ENCODE measurements at regions not wholly inside any gene's neighbourhood (a gene's known extent, or its start where the extent isn't known, plus 50 kb on each side); places are given as distances from the start of the nearest gene placed in this dataset.

DNA sequence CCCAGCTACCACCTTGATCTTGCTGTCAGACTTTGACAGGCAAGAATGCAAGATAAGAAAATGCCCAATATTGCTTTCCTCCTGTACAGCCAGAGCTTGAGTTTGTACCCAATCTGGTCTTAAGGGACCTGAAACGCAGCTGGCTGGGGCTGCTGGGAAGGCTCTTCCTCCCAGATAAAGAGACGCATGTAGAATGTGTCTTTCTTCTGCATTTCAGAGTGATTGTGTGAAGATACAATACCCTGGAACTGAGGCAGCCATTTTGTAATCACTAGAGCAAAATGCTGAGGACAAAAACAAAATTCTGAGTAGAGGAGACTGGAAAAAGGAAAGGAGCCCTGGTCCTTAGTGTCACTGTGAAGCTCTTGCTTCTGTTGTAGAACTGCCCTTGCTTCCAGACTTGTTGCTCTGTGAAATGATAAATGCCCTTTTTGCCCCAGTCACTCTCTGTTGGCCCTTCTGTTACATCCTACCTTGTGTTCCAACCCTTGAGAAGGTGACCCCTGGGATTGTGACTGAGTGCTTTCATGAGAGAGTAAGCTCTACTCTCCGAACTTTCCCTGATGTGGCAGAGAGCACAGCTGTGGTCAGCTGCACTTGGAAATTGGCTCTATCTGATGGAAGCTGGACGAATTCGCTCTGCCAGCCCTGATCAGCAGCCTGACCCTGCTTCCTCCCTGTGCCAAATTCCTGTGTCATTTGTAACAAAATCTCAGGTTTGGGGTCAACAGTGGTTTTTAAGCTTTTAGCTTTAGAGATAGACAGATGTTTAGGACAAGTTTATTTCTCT lies 137.4 kb upstream of the RBMS1 start:
- no peak overlapping the region for H3K4me3 Mint-ChIP-seq (ENCODE audit: low read depth)
- peaks cover 4% of the 10 kb centered on the region for H3K9me3 Mint-ChIP-seq (ENCODE audit: low read depth)
- peaks cover 26% of the 10 kb centered on the region for H3K4me1 Mint-ChIP-seq (ENCODE audit: low read depth)
- H3K36me3 Mint-ChIP-seq (ENCODE audit: insufficient read depth) = no peaks in the 10 kb centered on the region
- DNase-seq (ENCODE audit: low spot score, unreplicated experiment) = no peak
- no peaks in the 10 kb centered on the region for H3K27me3 Mint-ChIP-seq
- TF ChIP-seq, protein P1, sequence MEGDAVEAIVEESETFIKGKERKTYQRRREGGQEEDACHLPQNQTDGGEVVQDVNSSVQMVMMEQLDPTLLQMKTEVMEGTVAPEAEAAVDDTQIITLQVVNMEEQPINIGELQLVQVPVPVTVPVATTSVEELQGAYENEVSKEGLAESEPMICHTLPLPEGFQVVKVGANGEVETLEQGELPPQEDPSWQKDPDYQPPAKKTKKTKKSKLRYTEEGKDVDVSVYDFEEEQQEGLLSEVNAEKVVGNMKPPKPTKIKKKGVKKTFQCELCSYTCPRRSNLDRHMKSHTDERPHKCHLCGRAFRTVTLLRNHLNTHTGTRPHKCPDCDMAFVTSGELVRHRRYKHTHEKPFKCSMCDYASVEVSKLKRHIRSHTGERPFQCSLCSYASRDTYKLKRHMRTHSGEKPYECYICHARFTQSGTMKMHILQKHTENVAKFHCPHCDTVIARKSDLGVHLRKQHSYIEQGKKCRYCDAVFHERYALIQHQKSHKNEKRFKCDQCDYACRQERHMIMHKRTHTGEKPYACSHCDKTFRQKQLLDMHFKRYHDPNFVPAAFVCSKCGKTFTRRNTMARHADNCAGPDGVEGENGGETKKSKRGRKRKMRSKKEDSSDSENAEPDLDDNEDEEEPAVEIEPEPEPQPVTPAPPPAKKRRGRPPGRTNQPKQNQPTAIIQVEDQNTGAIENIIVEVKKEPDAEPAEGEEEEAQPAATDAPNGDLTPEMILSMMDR (IDR thresholded peaks at IDR 0.05; ENCODE audit: unreplicated experiment) = no peak
- peak overlapping the region; percentile 42 for H3K27ac Mint-ChIP-seq

DNA sequence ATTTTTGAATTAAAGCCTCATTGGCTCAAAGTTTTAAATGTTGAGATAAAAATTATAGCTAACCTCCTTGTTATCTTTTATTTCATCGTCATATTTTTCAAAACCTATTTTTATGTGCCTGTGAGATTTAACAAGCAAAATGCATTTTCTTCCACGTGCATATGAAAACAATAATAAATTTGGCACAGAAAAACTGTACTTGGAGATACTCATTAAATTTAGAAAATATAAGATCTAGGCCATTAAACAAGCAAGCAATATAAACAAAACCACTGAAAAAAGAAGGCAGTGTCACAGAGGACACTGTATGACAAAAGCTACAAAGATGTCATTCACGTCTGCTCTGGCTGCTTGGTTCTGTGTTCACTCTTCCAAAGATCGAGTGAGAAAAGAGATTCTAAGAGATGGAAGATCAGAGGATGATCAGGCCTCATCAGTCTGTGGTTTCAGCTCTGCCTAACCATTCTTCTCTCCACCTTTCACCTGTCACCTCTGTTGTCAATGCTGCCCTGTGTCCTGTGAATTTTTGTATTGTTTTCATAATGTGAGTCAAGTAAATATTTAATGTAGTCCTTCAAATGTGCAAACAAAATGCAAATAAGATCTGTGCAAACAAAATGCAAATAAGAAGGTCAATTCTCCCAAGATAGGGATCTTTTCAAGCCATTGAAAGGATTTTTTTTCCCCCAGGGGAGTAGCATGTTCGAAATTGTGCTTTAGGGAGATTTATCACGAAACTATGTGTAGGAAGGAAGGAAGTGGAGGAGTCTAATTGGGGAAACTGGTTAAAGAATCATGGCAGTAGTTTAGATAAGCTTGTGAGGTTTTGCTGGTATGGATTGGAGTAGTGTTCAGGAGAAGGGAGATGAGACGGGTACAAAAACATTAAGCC lies 138.7 kb upstream of the RBMS1 start:
- H3K4me1 Mint-ChIP-seq (ENCODE audit: low read depth) = peaks cover 26% of the 10 kb centered on the region
- H3K27ac Mint-ChIP-seq = no peak overlapping the region
- no peak overlapping the region for H3K4me3 Mint-ChIP-seq (ENCODE audit: low read depth)
- H3K9me3 Mint-ChIP-seq (ENCODE audit: low read depth) = peaks cover 5% of the 10 kb centered on the region
- TF ChIP-seq, protein P1 (IDR thresholded peaks at IDR 0.05; ENCODE audit: unreplicated experiment) = no peak
- no peaks in the 10 kb centered on the region for H3K36me3 Mint-ChIP-seq (ENCODE audit: insufficient read depth)
- no peaks in the 10 kb centered on the region for H3K27me3 Mint-ChIP-seq
- DNase-seq (ENCODE audit: low spot score, unreplicated experiment) = no peak

DNA sequence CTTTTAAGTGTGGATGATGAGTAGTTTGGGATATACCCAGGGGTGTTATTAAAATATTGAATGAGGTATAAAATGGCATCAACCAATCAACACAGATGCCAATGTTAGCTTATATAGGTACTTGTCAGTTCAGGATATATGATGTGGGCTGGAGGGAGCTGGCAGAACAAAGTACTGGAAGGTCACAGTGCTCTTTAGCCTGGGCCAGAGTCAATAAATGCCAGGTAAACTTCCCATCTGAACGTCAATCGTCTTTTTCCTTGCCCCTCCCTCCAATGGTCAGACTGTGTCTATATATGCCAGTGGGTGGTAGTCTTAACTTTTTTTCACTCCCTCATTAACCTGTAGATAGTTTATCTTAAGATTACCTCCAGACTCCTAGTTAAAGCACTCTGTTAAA lies 140.8 kb upstream of the RBMS1 start:
- H3K27ac Mint-ChIP-seq = no peak overlapping the region
- TF ChIP-seq, protein P1 (IDR thresholded peaks at IDR 0.05; ENCODE audit: unreplicated experiment) = no peak
- H3K4me3 Mint-ChIP-seq (ENCODE audit: low read depth) = no peak overlapping the region
- H3K27me3 Mint-ChIP-seq = no peaks in the 10 kb centered on the region
- H3K36me3 Mint-ChIP-seq (ENCODE audit: insufficient read depth) = no peaks in the 10 kb centered on the region
- no peak for DNase-seq (ENCODE audit: low spot score, unreplicated experiment)
- peaks cover 26% of the 10 kb centered on the region for H3K4me1 Mint-ChIP-seq (ENCODE audit: low read depth)
- H3K9me3 Mint-ChIP-seq (ENCODE audit: low read depth) = peaks cover 8% of the 10 kb centered on the region

DNA sequence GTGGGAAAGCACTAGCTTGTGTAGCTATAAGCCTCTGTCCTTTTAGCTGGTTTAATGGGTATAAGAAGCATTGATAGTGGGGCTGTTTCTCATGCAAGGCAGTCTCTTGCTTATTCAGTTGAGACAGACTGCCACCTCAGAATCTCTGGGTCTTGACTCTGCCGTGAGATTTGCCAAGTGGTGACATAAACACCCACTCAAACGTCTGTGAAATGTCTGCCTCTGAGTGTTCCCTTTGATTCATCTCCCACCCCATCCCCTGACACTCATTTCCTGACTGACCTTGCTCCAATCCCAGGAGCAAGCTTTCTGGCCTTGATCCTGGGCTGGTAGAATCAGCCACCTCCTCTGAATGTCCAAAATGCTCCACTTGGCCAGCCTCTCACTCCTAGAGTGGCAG lies 141.9 kb upstream of the RBMS1 start:
- H3K9me3 Mint-ChIP-seq (ENCODE audit: low read depth) = peaks cover 16% of the 10 kb centered on the region
- no peak overlapping the region for H3K27ac Mint-ChIP-seq
- peaks cover 4% of the 10 kb centered on the region for H3K36me3 Mint-ChIP-seq (ENCODE audit: insufficient read depth)
- TF ChIP-seq, protein P1 (IDR thresholded peaks at IDR 0.05; ENCODE audit: unreplicated experiment) = no peak
- no peak overlapping the region for H3K4me3 Mint-ChIP-seq (ENCODE audit: low read depth)
- H3K27me3 Mint-ChIP-seq = no peaks in the 10 kb centered on the region
- no peak for DNase-seq (ENCODE audit: low spot score, unreplicated experiment)
- H3K4me1 Mint-ChIP-seq (ENCODE audit: low read depth) = peaks cover 26% of the 10 kb centered on the region

DNA sequence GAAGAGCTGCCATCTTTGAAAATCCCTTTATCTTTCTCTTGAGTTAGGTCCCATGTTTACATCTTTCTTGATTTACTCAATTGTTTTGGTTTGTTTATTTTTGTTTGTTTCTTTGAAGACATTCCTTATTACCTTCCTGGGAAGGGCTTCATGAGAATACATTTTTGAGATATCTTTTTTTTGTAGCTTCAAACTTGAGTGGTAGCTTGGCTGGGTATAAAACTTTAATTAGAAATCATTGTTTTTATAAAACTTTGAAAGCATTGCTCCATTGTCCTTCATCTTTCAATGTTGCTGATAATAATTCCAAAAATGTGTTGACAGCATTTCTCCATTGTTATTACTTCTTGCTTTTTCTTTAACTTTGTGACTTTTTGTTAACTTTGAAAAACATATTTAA lies 145.9 kb upstream of the RBMS1 start:
- no peak for DNase-seq (ENCODE audit: low spot score, unreplicated experiment)
- no peaks in the 10 kb centered on the region for H3K27me3 Mint-ChIP-seq
- H3K4me3 Mint-ChIP-seq (ENCODE audit: low read depth) = no peak overlapping the region
- TF ChIP-seq, protein P1 (IDR thresholded peaks at IDR 0.05; ENCODE audit: unreplicated experiment) = no peak
- H3K27ac Mint-ChIP-seq = no peak overlapping the region
- H3K36me3 Mint-ChIP-seq (ENCODE audit: insufficient read depth) = peaks cover 4% of the 10 kb centered on the region
- H3K4me1 Mint-ChIP-seq (ENCODE audit: low read depth) = peaks cover 7% of the 10 kb centered on the region
- peaks cover 18% of the 10 kb centered on the region for H3K9me3 Mint-ChIP-seq (ENCODE audit: low read depth)
